ENCODE measurements at regions not wholly inside any gene's neighbourhood (a gene's known extent, or its start where the extent isn't known, plus 50 kb on each side); places are given as distances from the start of the nearest gene placed in this dataset.

DNA sequence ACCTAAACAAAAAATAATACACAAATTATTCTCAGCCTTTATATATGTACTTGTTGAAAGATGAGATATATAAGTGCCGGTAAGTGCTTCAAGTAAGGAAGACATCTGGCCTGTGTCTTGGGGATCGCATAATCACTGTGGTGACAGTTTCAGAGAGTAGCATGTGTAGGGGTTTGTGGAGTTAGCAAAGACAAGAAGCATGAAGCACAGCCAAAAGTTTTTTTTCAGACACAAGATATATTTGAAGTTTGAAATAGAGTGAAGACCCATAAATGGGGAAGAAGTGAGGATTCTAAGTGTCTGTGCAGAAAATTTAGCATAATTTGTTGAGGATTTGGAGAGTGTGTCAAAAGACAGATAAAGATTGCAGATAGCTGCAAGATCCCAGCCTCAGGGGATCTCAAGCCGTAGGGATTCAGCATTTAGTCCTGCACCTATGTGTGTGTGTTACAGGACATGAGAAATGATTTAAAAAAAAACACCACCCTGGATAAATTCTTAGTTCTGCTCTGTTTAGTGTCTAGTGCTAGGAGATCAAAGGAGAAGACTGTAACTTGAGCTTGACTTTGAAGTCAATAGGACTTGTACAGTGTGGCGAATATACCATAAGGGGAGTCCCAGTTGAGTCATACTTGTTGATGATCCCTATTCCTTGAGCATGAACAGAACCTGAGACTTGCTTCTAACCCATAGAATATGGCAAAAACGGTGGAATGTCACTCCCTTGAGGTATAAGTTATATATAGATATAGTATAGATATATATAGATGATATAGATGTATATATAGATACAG is 123.9 kb upstream of the GRM7 start:
- no peaks in the 10 kb centered on the region for H3K9me3 ChIP-seq
- TF ChIP-seq POLR2AphosphoS5 (IDR thresholded peaks at IDR 0.05) (no peak), POLR2A (IDR thresholded peaks at IDR 0.05) (no peak), EP300 (IDR thresholded peaks at IDR 0.05) (no peak)
- TF ChIP-seq, protein P1, sequence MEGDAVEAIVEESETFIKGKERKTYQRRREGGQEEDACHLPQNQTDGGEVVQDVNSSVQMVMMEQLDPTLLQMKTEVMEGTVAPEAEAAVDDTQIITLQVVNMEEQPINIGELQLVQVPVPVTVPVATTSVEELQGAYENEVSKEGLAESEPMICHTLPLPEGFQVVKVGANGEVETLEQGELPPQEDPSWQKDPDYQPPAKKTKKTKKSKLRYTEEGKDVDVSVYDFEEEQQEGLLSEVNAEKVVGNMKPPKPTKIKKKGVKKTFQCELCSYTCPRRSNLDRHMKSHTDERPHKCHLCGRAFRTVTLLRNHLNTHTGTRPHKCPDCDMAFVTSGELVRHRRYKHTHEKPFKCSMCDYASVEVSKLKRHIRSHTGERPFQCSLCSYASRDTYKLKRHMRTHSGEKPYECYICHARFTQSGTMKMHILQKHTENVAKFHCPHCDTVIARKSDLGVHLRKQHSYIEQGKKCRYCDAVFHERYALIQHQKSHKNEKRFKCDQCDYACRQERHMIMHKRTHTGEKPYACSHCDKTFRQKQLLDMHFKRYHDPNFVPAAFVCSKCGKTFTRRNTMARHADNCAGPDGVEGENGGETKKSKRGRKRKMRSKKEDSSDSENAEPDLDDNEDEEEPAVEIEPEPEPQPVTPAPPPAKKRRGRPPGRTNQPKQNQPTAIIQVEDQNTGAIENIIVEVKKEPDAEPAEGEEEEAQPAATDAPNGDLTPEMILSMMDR (IDR thresholded peaks at IDR 0.05), result no peak
- no peaks in the 10 kb centered on the region for H3K36me3 ChIP-seq
- H3K27me3 ChIP-seq, result no peaks in the 10 kb centered on the region
- WGBS, 2 donors, result 57 to 77% methylated on average over 5 of the region's 5 CpGs
- DNase-seq, result no peak
- H3K4me1 ChIP-seq, result no peaks in the 10 kb centered on the region
- no peak for ATAC-seq (ENCODE audit: low FRiP score in 2 of 2)
- no peak overlapping the region for H3K27ac ChIP-seq
- no peak overlapping the region for H3K4me3 ChIP-seq

DNA sequence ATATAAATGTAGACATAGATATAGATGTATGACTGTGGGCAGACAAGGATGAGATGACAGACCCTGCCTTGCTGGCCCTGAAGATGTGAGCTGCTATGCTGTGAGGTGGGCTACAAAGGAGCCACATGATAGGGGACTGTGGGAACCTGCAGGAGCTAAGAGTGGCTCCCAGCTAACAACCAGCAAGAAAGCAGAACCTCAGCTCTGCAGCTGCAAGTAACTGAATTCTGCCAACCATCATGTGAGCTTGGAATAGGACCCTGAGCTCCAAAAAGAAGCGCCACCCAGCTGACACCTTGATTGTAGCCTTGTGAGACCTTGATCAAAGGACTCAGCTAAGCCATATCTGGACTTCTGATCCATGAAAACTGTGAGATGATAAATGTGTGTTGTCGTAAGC is 123.3 kb upstream of the GRM7 start:
- no peak overlapping the region for H3K4me3 ChIP-seq
- no peak overlapping the region for H3K27ac ChIP-seq
- H3K9me3 ChIP-seq, result no peaks in the 10 kb centered on the region
- no peaks in the 10 kb centered on the region for H3K4me1 ChIP-seq
- no peak for ATAC-seq (ENCODE audit: low FRiP score in 2 of 2)
- TF ChIP-seq POLR2A (IDR thresholded peaks at IDR 0.05) (no peak), POLR2AphosphoS5 (IDR thresholded peaks at IDR 0.05) (no peak), EP300 (IDR thresholded peaks at IDR 0.05) (no peak)
- TF ChIP-seq, protein P1 (IDR thresholded peaks at IDR 0.05), result no peak
- WGBS, 2 donors, result 83 to 87% methylated on average over 2 of the region's 2 CpGs
- no peak for DNase-seq
- no peaks in the 10 kb centered on the region for H3K27me3 ChIP-seq
- H3K36me3 ChIP-seq, result no peaks in the 10 kb centered on the region

DNA sequence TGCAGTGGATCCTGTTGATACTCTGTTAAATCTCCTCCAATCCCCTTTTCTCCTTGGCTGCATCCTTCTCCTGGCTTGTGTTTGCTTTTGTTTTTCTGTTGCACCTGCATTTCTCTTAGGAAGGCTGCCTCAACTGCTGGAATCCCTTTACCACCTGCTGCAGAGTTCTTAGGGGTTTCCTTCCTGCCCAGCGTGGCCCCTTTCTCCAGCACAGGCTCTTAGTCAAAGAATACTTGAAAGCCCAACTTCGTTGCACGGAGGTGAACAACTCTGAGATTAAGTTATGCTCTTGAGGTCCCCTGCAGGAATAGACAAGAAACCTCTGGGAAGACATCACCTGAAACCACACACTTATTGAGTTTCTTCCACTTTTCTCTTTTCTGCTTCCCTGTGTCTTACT is 121.6 kb upstream of the GRM7 start:
- TF ChIP-seq POLR2A (IDR thresholded peaks at IDR 0.05), result no peak
- TF ChIP-seq POLR2AphosphoS5 (IDR thresholded peaks at IDR 0.05), result no peak
- no peak for TF ChIP-seq EP300 (IDR thresholded peaks at IDR 0.05)
- TF ChIP-seq, protein P1 (IDR thresholded peaks at IDR 0.05), result no peak
- no peak overlapping the region for H3K4me3 ChIP-seq
- no peaks in the 10 kb centered on the region for H3K36me3 ChIP-seq
- no peak for ATAC-seq (ENCODE audit: low FRiP score in 2 of 2)
- no peak overlapping the region for H3K27ac ChIP-seq
- H3K9me3 ChIP-seq, result no peaks in the 10 kb centered on the region
- DNase-seq, result no peak
- no peaks in the 10 kb centered on the region for H3K27me3 ChIP-seq
- WGBS, 2 donors, result 30 to 35% methylated on average over 3 of the region's 3 CpGs
- no peaks in the 10 kb centered on the region for H3K4me1 ChIP-seq

DNA sequence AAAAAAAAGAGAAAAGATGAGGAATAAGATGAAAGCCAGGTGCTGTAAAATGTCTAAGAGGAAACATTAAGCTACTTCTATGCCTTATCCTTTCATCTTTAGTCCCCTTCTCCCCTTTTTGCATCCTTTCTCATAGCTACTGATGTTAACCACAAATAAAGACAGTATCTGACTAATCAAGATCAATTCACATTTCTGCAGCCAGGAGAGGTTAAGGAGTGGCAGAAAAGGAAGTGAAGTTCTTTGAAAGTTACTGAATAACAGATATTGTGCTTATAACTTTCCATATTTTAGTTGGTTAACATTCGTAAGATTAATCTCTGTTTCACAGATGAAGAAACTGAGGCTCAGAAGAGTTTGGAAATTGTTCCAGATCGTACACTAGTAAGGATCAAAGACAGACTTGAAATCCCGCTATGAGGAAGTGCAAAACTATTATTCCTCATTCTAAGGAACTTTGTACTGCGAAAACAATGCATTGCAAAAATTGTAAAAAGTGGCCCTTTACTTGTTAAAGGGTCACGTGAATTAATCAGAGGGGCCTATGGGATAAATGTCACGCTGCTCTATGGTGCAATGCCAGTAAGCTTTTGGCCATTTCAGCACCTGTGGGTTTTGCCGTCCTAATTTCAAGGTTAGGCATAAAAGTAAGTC is 117.7 kb upstream of the GRM7 start:
- no peaks in the 10 kb centered on the region for H3K27me3 ChIP-seq
- no peaks in the 10 kb centered on the region for H3K4me1 ChIP-seq
- H3K4me3 ChIP-seq, result no peak overlapping the region
- H3K9me3 ChIP-seq, result no peaks in the 10 kb centered on the region
- ATAC-seq (ENCODE audit: low FRiP score in 2 of 2) (no peak), DNase-seq (no peak)
- H3K36me3 ChIP-seq, result no peaks in the 10 kb centered on the region
- no peak overlapping the region for H3K27ac ChIP-seq
- WGBS, 2 donors, result 89 to 90% methylated on average over 7 of the region's 7 CpGs
- TF ChIP-seq EP300 (IDR thresholded peaks at IDR 0.05), result no peak
- TF ChIP-seq POLR2A (IDR thresholded peaks at IDR 0.05), result no peak
- no peak for TF ChIP-seq POLR2AphosphoS5 (IDR thresholded peaks at IDR 0.05)
- TF ChIP-seq, protein P1 (IDR thresholded peaks at IDR 0.05), result no peak
